H9 (cell line): ENCODE measurements at regions not wholly inside any gene's neighbourhood (a gene's known extent, or its start where the extent isn't known, plus 50 kb on each side); places are given as distances from the start of the nearest gene placed in this dataset.

Experiments used
- DNase-seq: peaks from one replicate; pipeline ENCODE4 v3.0.0-alpha.2; 2017
- H2AFZ ChIP-seq: one replicate; pipeline ENCODE4 v1.6.1; 2013; ENCODE audit warnings: mild to moderate bottlenecking, low read length, control low read depth, moderate library complexity
- H2AK5ac ChIP-seq: 2 replicates; pipeline ENCODE4 v1.6.1; 2013; ENCODE audit warnings: low read length, control low read depth, mixed read lengths; ENCODE audit not compliant: insufficient read length
- H2BK120ac ChIP-seq: one replicate; pipeline ENCODE4 v1.6.1; 2013; ENCODE audit warnings: low read depth, mild to moderate bottlenecking, low read length, control low read depth, inconsistent platforms; ENCODE audit not compliant: poor library complexity, severe bottlenecking
- H2BK12ac ChIP-seq: 2 replicates; pipeline ENCODE4 v1.6.1; 2013; ENCODE audit warnings: low read length, control low read depth, mixed read lengths, low read depth; ENCODE audit not compliant: insufficient read length
- H2BK15ac ChIP-seq: 2 replicates; pipeline ENCODE4 v1.6.1; 2013; ENCODE audit warnings: low read depth, low read length, control low read depth
- H2BK20ac ChIP-seq: one replicate; pipeline ENCODE4 v1.6.1; 2013; ENCODE audit warnings: low read depth, mild to moderate bottlenecking, low read length, control low read depth, inconsistent platforms; ENCODE audit not compliant: poor library complexity, severe bottlenecking
- H2BK5ac ChIP-seq: 2 replicates; pipeline ENCODE4 v1.6.1; 2013; ENCODE audit warnings: low read length, control low read depth, mixed read lengths; ENCODE audit not compliant: insufficient read length
- H3K14ac ChIP-seq: 2 replicates; pipeline ENCODE4 v1.6.1; 2013; ENCODE audit warnings: low read length, control low read depth; ENCODE audit not compliant: insufficient read depth
- H3K18ac ChIP-seq: 2 replicates; pipeline ENCODE4 v1.6.1; 2013; ENCODE audit warnings: low read depth, mild to moderate bottlenecking, mixed read lengths, low read length, control low read depth; ENCODE audit not compliant: insufficient read length
- H3K23ac ChIP-seq: 2 replicates; pipeline ENCODE4 v1.6.1; 2013; ENCODE audit warnings: low read length, control low read depth, mixed read lengths, low read depth; ENCODE audit not compliant: insufficient read length
- H3K23me2 ChIP-seq: 2 replicates; pipeline ENCODE4 v1.6.1; 2013; ENCODE audit warnings: low read depth, mild to moderate bottlenecking, mixed read lengths, low read length, control low read depth; ENCODE audit not compliant: insufficient read length, poor library complexity, severe bottlenecking
- H3K27ac ChIP-seq: 2 replicates; pipeline ENCODE4 v1.5.1; 2013; ENCODE audit warnings: low read length, control low read depth, mixed read lengths, low read depth; ENCODE audit not compliant: insufficient read length
- H3K27me3 ChIP-seq: 2 replicates; pipeline ENCODE4 v1.6.1; 2013; ENCODE audit warnings: low read length, control low read depth, inconsistent platforms; ENCODE audit not compliant: insufficient read depth
- H3K4ac ChIP-seq: 2 replicates; pipeline ENCODE4 v1.6.1; 2013; ENCODE audit warnings: low read depth, mild to moderate bottlenecking, control low read depth, inconsistent platforms, low read length, moderate library complexity
- H3K4me1 ChIP-seq: 2 replicates; pipeline ENCODE4 v1.6.1; 2013; ENCODE audit warnings: low read length, control low read depth, inconsistent platforms; ENCODE audit not compliant: insufficient read depth
- H3K4me2 ChIP-seq: 2 replicates; pipeline ENCODE4 v1.6.1; 2013; ENCODE audit warnings: low read length, control low read depth, mixed read lengths; ENCODE audit not compliant: insufficient read length, insufficient read depth
- H3K56ac ChIP-seq: 2 replicates; pipeline ENCODE4 v1.6.1; 2013; ENCODE audit warnings: low read depth, mild to moderate bottlenecking, mixed read lengths, low read length, control low read depth; ENCODE audit not compliant: insufficient read length
- H3K79me1 ChIP-seq: 2 replicates; pipeline ENCODE4 v1.6.1; 2013; ENCODE audit warnings: low read depth, mild to moderate bottlenecking, moderate library complexity, low read length, control low read depth, inconsistent platforms; ENCODE audit not compliant: insufficient read depth, poor library complexity, severe bottlenecking
- H3K79me2 ChIP-seq: 2 replicates; pipeline ENCODE4 v1.6.1; 2013; ENCODE audit warnings: low read length, control low read depth, inconsistent platforms; ENCODE audit not compliant: insufficient read depth
- H3K9ac ChIP-seq: 2 replicates; pipeline ENCODE4 v1.6.1; 2013; ENCODE audit warnings: low read length, control low read depth, mixed read lengths; ENCODE audit not compliant: insufficient read length; ENCODE audit errors: extremely low read depth
- H3K9me3 ChIP-seq: one replicate; pipeline ENCODE4 v1.6.1; 2013; ENCODE audit warnings: low read depth, low read length, inconsistent platforms; ENCODE audit not compliant: control insufficient read depth
- H3T11ph ChIP-seq: one replicate; pipeline ENCODE4 v1.6.1; 2013; ENCODE audit warnings: mild to moderate bottlenecking, low read length, control low read depth, inconsistent platforms
- H4K20me1 ChIP-seq: one replicate; pipeline ENCODE4 v1.6.1; 2013; ENCODE audit not compliant: control insufficient read depth, insufficient read length, insufficient read depth
- H4K5ac ChIP-seq: 2 replicates; pipeline ENCODE4 v1.6.1; 2013; ENCODE audit warnings: low read depth, mild to moderate bottlenecking, mixed read lengths, low read length, control low read depth; ENCODE audit not compliant: insufficient read length
- H4K8ac ChIP-seq: replicated peaks from 2 replicates; pipeline ENCODE4 v1.6.1; 2013; ENCODE audit warnings: low read length, control low read depth, mixed read lengths, low read depth; ENCODE audit not compliant: insufficient read length
- H4K91ac ChIP-seq: 2 replicates; pipeline ENCODE4 v1.6.1; 2013; ENCODE audit warnings: low read depth, mild to moderate bottlenecking, moderate library complexity, mixed read lengths, low read length, control low read depth; ENCODE audit not compliant: insufficient read length
- H3K27ac Mint-ChIP-seq, 3 experiments: 2 replicates in 2 of 3; 3 replicates in 1 of 3; pipeline ENCODE4 v1.8.0; 2020 to 2021; ENCODE audit warnings: mixed read lengths in 3 of 3, mild to moderate bottlenecking in 1 of 3, moderate library complexity in 1 of 3
- H3K27me3 Mint-ChIP-seq: 2 replicates; pipeline ENCODE4 v1.8.0; 2021; ENCODE audit warnings: low read depth, mild to moderate bottlenecking, moderate library complexity, mixed read lengths
- H3K36me3 Mint-ChIP-seq, 3 experiments: 2 replicates in 2 of 3; 3 replicates in 1 of 3; pipeline ENCODE4 v1.8.0; 2020 to 2021; ENCODE audit warnings: low read depth in 3 of 3, mixed read lengths in 3 of 3; ENCODE audit not compliant: insufficient read depth in 1 of 3
- H3K4me1 Mint-ChIP-seq, 2 experiments: 2 replicates each; pipeline ENCODE4 v1.8.0; 2020; ENCODE audit warnings: mixed read lengths in 2 of 2
- H3K4me3 Mint-ChIP-seq, 2 experiments: 2 replicates in 1 of 2; 3 replicates in 1 of 2; pipeline ENCODE4 v1.8.0; 2020 to 2021; ENCODE audit warnings: mild to moderate bottlenecking in 2 of 2, mixed read lengths in 2 of 2, moderate library complexity in 1 of 2
- H3K9me3 Mint-ChIP-seq, 2 experiments: 2 replicates in 1 of 2; 3 replicates in 1 of 2; pipeline ENCODE4 v1.8.0; 2020; ENCODE audit warnings: mild to moderate bottlenecking in 2 of 2, mixed read lengths in 2 of 2, moderate library complexity in 1 of 2
- WGBS: extraction: QIAGEN DNeasy Blood & Tissue Kit; methylation state at CpG from one replicate; pipeline ENCODE4 v1.1.7; 2013; ENCODE audit warnings: missing lambda C conversion rate, low lambda C conversion rate, mixed read lengths; ENCODE audit not compliant: insufficient read length; ENCODE audit errors: extremely low coverage; 5-methylcytosine and 5-hydroxymethylcytosine counted together
- TF ChIP-seq, protein P1 (sequence below): fragments of 200-600 bp; sonication (generic); conservative IDR thresholded peaks from 3 replicates; pipeline ENCODE4 v1.8.0; 2021; ENCODE audit warnings: antibody characterized with exemption, mild to moderate bottlenecking

DNA sequence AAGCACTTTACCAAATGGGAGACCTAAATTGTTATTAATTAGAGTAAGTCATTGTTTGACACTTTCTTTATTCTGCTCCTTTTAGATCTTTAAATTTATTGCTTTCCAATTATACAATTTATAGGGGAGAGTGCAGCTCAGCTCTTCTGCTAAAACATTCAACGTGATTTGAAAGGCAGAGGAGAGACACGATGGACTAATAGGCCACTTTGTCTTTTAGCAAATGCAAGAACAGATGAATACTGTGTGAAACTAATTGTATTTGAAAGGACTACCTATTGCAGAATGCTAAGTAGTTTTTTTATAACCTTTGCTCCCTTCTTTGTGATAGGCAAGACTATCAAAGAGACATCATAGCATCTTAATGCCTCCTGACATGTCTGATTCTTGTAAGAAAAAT lies 320.4 kb upstream of the KLF3 start:
- H4K91ac ChIP-seq: no peak overlapping the region
- no peak overlapping the region for H3K18ac ChIP-seq
- H2BK120ac ChIP-seq: no peak overlapping the region
- Mint-ChIP-seq H3K27me3 (peaks cover 5% of the 10 kb centered on the region), H3K36me3 (peaks cover 13 to 16% (median 16%) of the 10 kb centered on the region in 3 experiments; a peak in 6 of 7 replicates), H3K9me3 (peaks cover 33 to 37% of the 10 kb centered on the region in 2 experiments), H3K4me1 (no peaks in the 10 kb centered on the region), H3K4me3 (no peak overlapping the region), H3K27ac (no peak overlapping the region)
- no CpG with 5 or more reads among the region's 2 CpGs for WGBS
- H3K4me2 ChIP-seq: no peak overlapping the region
- no peak overlapping the region for H2BK15ac ChIP-seq
- H3K27me3 ChIP-seq: no peaks in the 10 kb centered on the region
- TF ChIP-seq, protein P1, sequence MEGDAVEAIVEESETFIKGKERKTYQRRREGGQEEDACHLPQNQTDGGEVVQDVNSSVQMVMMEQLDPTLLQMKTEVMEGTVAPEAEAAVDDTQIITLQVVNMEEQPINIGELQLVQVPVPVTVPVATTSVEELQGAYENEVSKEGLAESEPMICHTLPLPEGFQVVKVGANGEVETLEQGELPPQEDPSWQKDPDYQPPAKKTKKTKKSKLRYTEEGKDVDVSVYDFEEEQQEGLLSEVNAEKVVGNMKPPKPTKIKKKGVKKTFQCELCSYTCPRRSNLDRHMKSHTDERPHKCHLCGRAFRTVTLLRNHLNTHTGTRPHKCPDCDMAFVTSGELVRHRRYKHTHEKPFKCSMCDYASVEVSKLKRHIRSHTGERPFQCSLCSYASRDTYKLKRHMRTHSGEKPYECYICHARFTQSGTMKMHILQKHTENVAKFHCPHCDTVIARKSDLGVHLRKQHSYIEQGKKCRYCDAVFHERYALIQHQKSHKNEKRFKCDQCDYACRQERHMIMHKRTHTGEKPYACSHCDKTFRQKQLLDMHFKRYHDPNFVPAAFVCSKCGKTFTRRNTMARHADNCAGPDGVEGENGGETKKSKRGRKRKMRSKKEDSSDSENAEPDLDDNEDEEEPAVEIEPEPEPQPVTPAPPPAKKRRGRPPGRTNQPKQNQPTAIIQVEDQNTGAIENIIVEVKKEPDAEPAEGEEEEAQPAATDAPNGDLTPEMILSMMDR: no peak
- no peak overlapping the region for H3K27ac ChIP-seq
- no peaks in the 10 kb centered on the region for H3K23me2 ChIP-seq
- no peak overlapping the region for H3K9ac ChIP-seq
- no peak overlapping the region for H3K4ac ChIP-seq
- H2BK5ac ChIP-seq: no peak overlapping the region
- H3K56ac ChIP-seq: no peak overlapping the region
- no peak for DNase-seq
- no peak overlapping the region for H2AK5ac ChIP-seq
- H3K79me2 ChIP-seq: no peaks in the 10 kb centered on the region
- no peaks in the 10 kb centered on the region for H4K20me1 ChIP-seq
- no peak overlapping the region for H2AFZ ChIP-seq
- no peaks in the 10 kb centered on the region for H3K9me3 ChIP-seq
- H2BK20ac ChIP-seq: no peak overlapping the region
- H3K4me1 ChIP-seq: no peaks in the 10 kb centered on the region
- H2BK12ac ChIP-seq: no peak overlapping the region
- no peak overlapping the region for H4K8ac ChIP-seq
- H3K14ac ChIP-seq: no peak overlapping the region
- H4K5ac ChIP-seq: no peak overlapping the region
- no peaks in the 10 kb centered on the region for H3K79me1 ChIP-seq
- no peak overlapping the region for H3K23ac ChIP-seq
- H3T11ph ChIP-seq: no peak overlapping the region
